ENCODE measurements at regions not wholly inside any gene's neighbourhood (a gene's known extent, or its start where the extent isn't known, plus 50 kb on each side); places are given as distances from the start of the nearest gene placed in this dataset.

DNA sequence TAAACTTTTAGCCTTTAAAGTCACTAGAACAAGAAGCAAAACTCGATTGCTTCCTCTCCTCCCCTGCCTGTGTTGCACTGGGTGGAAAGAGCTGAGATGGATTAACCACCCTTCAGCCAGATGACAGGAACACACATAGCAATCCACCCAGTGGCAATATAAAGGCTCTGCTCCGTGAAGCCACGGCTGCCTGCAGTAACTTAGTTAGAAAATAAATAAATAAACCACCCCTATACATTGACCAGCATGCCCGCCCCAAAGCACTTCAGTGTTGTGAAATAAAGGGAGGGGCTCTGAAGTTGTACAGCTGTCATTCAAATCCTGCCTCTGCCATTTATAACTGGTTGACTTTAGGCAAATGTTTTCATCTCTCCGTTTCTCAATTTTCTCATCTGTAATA lies 217.1 kb upstream of the LDB2 start:
- DNase-seq (ENCODE audit: low read depth in 2 of 2): no peak

- no peak for DNase-seq (ENCODE audit: low read depth in 2 of 2)
These were observed 213.8 kb upstream of the LDB2 start for GRCh38 chr4:17112292-17112659.

GRCh38 chr4:17109126-17109525 lies 210.7 kb upstream of the LDB2 start:
- DNase-seq (ENCODE audit: low read depth in 2 of 2): no peak

DNA sequence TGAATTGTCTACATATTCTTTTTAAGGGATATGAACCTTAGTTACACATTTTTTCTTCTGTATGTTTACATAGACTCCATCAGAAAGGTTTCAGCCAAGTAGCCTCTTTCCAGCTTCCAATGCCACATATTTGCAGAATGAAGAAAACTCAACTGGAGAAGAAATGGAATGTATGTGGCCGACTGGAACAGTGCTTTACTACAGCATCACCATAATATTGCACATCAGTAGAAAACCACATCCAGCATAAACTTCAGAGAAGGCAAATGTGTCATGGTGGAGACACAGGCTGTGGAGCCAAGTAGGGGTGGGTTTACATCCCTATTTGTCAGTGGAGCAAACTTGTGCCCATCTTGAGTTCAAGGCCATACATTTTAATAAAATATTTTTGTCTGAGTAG lies 204.8 kb upstream of the LDB2 start:
- no peak for DNase-seq (ENCODE audit: low read depth in 2 of 2)

DNA sequence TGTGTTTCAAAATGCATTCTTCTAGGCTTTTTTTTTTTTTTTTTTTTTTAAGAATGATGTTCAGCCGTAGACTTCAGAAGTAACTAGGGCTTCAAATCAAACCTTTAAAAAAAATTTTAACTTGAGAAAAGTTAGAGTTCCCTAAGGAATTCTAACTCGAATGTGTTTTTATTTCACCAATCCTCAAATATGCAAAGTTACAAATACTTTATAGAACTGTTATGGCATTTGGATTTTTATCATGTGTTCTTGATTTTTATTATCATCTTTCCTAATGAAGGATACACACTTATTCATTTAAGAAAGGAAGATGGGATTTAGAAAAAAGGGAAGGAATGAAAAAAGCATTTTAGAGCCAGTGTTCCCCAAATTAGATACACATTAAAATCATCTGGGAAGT lies 200.6 kb upstream of the LDB2 start:
- DNase-seq (ENCODE audit: low read depth in 2 of 2): no peak

DNA sequence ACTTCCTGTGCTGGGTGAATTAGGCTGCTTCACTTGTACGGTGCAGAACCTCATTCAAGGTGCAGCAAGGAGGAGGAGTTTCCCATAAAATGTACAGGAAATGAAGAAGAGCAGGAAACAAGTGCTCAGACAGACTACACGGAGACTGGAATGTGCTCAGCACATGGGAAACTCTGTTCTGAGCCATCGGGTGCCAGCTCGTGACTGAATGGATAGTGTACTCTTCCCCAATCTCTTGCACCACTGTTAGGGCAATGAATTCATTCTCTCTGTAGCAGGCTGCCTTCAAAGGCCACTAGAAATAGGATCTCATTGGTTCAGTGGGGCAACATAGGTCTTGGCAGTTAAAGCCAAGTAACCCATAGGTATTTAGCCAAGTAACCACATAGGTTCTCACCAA lies 200.0 kb upstream of the LDB2 start:
- DNase-seq (ENCODE audit: low read depth in 2 of 2): no peak

- no peak for DNase-seq (ENCODE audit: low read depth in 2 of 2)
These were observed 198.9 kb upstream of the LDB2 start for GRCh38 chr4:17097362-17097761.

DNA sequence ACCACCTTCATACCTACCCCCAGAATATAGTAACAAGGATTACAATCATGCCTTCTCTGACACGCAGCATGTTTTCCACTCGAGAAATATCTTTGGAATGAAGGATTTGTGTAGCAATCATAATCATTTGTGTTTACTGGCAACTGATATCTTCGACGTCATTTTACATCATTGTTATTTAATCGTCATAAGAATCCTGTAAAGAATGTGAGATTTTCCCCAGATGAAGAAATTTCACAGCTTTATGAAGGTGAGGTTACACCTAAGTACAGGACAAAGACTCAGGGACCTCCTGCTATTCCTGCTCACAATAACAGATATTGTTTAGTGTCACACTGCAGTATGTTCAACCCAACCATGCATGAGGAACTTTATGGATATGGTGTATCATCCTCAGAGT lies 198.2 kb upstream of the LDB2 start:
- no peak for DNase-seq (ENCODE audit: low read depth in 2 of 2)

GRCh38 chr4:17095771-17096170 lies 197.3 kb upstream of the LDB2 start:
- no peak for DNase-seq (ENCODE audit: low read depth in 2 of 2)

GRCh38 chr4:17094876-17095210 lies 196.4 kb upstream of the LDB2 start:
- DNase-seq (ENCODE audit: low read depth in 2 of 2): no peak

GRCh38 chr4:17094159-17094875 lies 195.9 kb upstream of the LDB2 start:
- DNase-seq (ENCODE audit: low read depth in 2 of 2): no peak

DNA sequence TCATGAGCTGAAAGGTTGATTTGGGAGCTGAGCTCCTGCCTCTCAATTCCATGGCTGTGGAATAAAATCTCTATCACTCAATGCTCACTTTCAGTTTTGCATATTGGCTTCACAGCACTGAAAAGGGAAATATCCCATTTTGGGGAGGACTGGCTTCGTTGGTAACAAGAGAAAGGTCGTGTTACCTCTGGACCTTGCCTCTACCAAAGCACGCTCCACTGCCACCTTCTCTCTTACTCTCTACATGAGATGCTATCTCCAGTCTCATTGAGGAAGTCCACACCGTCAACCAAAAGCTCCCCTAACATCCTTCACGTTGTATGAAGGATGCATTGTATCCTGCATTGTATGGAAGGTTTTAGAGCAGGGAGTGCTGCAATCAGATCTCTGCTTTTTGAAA lies 195.0 kb upstream of the LDB2 start:
- no peak for DNase-seq (ENCODE audit: low read depth in 2 of 2)

GRCh38 chr4:17092736-17093437 lies 194.4 kb upstream of the LDB2 start:
- DNase-seq (ENCODE audit: low read depth in 2 of 2): no peak

GRCh38 chr4:17091104-17091503 lies 192.7 kb upstream of the LDB2 start:
- DNase-seq (ENCODE audit: low read depth in 2 of 2): no peak

DNA sequence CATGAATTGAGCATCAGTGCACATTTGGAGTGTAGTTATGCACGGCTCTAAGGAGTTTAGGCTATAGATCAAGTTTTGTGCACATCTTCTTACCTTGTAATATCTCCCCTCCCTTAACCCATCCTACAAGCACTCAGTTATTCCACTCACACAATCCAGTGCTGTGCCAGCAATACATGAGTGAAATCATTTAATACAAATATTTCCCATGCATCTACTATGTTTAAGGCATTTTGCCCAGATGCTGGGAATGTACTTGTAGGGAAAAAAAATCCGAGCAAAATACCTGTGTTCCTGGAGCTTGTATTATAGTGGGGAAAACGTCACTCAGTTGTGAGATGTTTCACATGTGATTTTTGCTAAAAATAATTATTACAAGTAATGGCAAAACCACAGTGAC lies 191.6 kb upstream of the LDB2 start:
- no peak for DNase-seq (ENCODE audit: low read depth in 2 of 2)

GRCh38 chr4:17085416-17085815 lies 187.0 kb upstream of the LDB2 start:
- no peak for DNase-seq (ENCODE audit: low read depth in 2 of 2)

DNA sequence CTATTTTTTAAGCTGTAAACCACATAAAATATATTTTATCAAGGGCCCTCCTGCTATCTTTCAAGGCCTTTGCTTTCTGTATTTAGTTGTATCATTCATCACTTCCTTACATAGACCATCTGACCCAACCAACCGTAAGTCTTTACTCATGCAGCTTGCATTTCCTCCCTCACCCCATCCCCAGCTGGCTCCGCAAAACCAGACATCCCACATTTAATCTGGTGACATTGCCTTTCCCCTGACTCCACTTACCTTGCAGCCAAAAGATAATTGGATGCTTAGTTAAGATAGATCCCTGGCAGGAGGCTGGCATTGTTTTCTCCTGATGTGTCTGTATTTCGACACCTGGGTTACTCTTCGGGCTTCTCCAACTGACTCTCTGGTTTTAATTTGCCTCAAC lies 183.7 kb upstream of the LDB2 start:
- no peak for DNase-seq (ENCODE audit: low read depth in 2 of 2)

DNA sequence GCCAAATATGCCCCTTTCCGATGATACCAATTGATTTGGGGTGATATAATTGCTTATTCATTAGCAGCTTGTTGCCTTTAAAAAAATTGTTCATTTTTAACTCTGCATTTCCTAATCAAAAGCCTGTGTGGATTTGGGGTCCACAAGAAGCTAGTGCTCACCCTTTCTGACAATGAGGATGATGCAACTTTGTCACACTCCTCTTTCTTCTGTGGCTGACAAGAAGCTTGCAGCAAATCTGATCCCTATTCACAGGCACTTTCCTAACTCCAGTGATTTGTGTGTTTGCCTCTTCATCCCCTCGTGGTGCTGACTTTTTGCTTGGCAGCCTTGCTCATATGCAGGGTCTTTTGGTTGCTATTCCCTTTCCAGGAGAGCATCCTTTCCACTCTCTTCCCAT lies 182.7 kb upstream of the LDB2 start:
- DNase-seq (ENCODE audit: low read depth in 2 of 2): no peak

- no peak for DNase-seq (ENCODE audit: low read depth in 2 of 2)
These were observed 178.7 kb upstream of the LDB2 start for GRCh38 chr4:17077105-17077504.

- no peak for DNase-seq (ENCODE audit: low read depth in 2 of 2)
These were observed 174.0 kb upstream of the LDB2 start for GRCh38 chr4:17072483-17072882.

- DNase-seq (ENCODE audit: low read depth in 2 of 2): no peak
These were observed 170.4 kb upstream of the LDB2 start for GRCh38 chr4:17068891-17069290.

GRCh38 chr4:17068392-17068791 lies 169.9 kb upstream of the LDB2 start:
- no peak for DNase-seq (ENCODE audit: low read depth in 2 of 2)

- DNase-seq (ENCODE audit: low read depth in 2 of 2): no peak
These were observed 168.5 kb upstream of the LDB2 start for GRCh38 chr4:17066972-17067371.

- no peak for DNase-seq (ENCODE audit: low read depth in 2 of 2)
These were observed 167.8 kb upstream of the LDB2 start for GRCh38 chr4:17066236-17066635.

All from stimulated activated CD4-positive, alpha-beta T cell treated with anti-CD3 and anti-CD28 coated beads, Interleukin-4, amount 100 ng/mL, for 48 hours (primary cell).